ENCODE measurements at regions not wholly inside any gene's neighbourhood (a gene's known extent, or its start where the extent isn't known, plus 50 kb on each side); places are given as distances from the start of the nearest gene placed in this dataset.

DNA sequence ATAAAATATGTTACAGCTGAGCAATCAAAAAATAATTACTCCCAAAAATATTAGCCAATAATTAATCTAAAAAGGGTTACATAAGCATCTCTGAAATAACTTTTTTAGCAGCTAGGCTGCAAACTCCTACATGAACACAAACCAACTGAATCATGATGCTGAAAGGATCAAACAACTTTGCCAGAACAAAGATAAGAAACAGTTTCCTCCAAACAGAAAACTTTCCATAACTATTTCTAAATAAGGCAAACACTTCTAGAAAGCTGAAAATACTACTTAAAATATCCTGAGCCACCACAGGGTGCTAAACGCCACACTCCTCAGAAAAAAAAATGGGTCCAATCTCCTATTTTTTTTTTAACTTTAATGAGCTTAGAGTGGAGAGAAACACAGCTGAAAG, 68.6 kb upstream of the ARHGAP32 start:
- TF ChIP-seq, protein P1, sequence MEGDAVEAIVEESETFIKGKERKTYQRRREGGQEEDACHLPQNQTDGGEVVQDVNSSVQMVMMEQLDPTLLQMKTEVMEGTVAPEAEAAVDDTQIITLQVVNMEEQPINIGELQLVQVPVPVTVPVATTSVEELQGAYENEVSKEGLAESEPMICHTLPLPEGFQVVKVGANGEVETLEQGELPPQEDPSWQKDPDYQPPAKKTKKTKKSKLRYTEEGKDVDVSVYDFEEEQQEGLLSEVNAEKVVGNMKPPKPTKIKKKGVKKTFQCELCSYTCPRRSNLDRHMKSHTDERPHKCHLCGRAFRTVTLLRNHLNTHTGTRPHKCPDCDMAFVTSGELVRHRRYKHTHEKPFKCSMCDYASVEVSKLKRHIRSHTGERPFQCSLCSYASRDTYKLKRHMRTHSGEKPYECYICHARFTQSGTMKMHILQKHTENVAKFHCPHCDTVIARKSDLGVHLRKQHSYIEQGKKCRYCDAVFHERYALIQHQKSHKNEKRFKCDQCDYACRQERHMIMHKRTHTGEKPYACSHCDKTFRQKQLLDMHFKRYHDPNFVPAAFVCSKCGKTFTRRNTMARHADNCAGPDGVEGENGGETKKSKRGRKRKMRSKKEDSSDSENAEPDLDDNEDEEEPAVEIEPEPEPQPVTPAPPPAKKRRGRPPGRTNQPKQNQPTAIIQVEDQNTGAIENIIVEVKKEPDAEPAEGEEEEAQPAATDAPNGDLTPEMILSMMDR (IDR thresholded peaks at IDR 0.05 in 4 of 5, conservative IDR thresholded peaks at IDR 0.05 in 1 of 5): no peak
- TF ChIP-seq POLR2A (IDR thresholded peaks at IDR 0.05): no peak

All from gastrocnemius medialis (tissue), 4 donors.